HepG2 (cell line): ENCODE measurements at regions not wholly inside any gene's neighbourhood (a gene's known extent, or its start where the extent isn't known, plus 50 kb on each side); places are given as distances from the start of the nearest gene placed in this dataset.

ENCODE experiments used
- ATAC-seq: fragments of 200-7000 bp; cut with Tn5 transposase; 3 replicates; pipeline ENCODE4 v1.9.1; 2020; ENCODE audit warnings: mild to moderate bottlenecking, moderate library complexity
- BruUV-seq: library from RNA; stranded (reverse); fragments of 400-500 nt; replicated peaks from 2 replicates; lab custom pipeline; 2021; lab: Mats Ljungman, UMichigan
- CTCF ChIA-PET: fragments of 300-600 bp; formaldehyde crosslinking; extraction: SDS; loops from one replicate; lab custom pipeline; 2021; ENCODE audit warnings: low total read pairs, inconsistent platforms, low intra/inter-chr PET ratio; lab: Yijun Ruan, JAX
- POLR2A ChIA-PET: fragments of 350-600 bp; sonication (Branson Sonifier 250); formaldehyde crosslinking; loops from one replicate; lab custom pipeline; 2020; ENCODE audit warnings: antibody characterized with exemption, inconsistent platforms; lab: Yijun Ruan, JAX
- DNase-seq: peaks from one replicate; pipeline ENCODE4 v3.0.0-alpha.2; 2015; ENCODE audit warnings: low spot score
- FAIRE-seq: peaks from 3 replicates; lab custom pipeline; 2011; peaks lifted over from hg19 to GRCh38; lab: Jason Lieb, UNC
- H2AFZ ChIP-seq: one replicate; pipeline ENCODE4 v1.6.1; 2011; ENCODE audit warnings: low read length, inconsistent platforms
- H3K27ac ChIP-seq: fragments of 300-600 bp; 3 replicates; pipeline ENCODE4 v1.8.0; 2011; ENCODE audit warnings: mixed run types, mild to moderate bottlenecking, mixed read lengths, low read length, inconsistent platforms; ENCODE audit not compliant: insufficient read depth; ENCODE audit errors: extremely low read length
- H3K27me3 ChIP-seq, 2 experiments: fragments of 200-600 bp in 1 of 2; 2 replicates in 1 of 2; 3 replicates in 1 of 2; pipeline versions ENCODE4 v1.6.0 to v1.8.0; 2011; ENCODE audit warnings: low read length in 2 of 2, mild to moderate bottlenecking in 2 of 2, moderate library complexity in 2 of 2, inconsistent platforms in 1 of 2; ENCODE audit not compliant: insufficient read depth in 2 of 2, control insufficient read depth in 1 of 2
- H3K36me3 ChIP-seq, 2 experiments: fragments of 200-600 bp in 1 of 2; replicated peaks in 1 of 2; 2 replicates in 1 of 2; 3 replicates in 1 of 2; pipeline versions ENCODE4 v1.5.1 to v1.8.0; 2011; ENCODE audit warnings: low read length in 2 of 2, inconsistent platforms in 1 of 2; ENCODE audit not compliant: insufficient read depth in 2 of 2, control insufficient read depth in 1 of 2
- H3K4me1 ChIP-seq: 2 replicates; pipeline ENCODE4 v1.5.1; 2012; ENCODE audit warnings: low read length, inconsistent platforms; ENCODE audit not compliant: insufficient read depth
- H3K4me2 ChIP-seq: 2 replicates; pipeline ENCODE4 v1.6.0; 2011; ENCODE audit warnings: low read depth, low read length, inconsistent platforms
- H3K4me3 ChIP-seq, 3 experiments: fragments of 200-600 bp in 1 of 3; sonication (generic), shearing (Covaris generic) in 1 of 3; replicated peaks in 1 of 3; 2 replicates each; pipeline ENCODE4 v1.5.1; 2011 to 2016; ENCODE audit warnings: low read length in 3 of 3, inconsistent platforms in 2 of 3, low read depth in 2 of 3, mild to moderate bottlenecking in 2 of 3, control low read depth in 1 of 3, mixed read lengths in 1 of 3; ENCODE audit not compliant: insufficient read depth in 1 of 3
- H3K79me2 ChIP-seq: one replicate; pipeline ENCODE4 v1.6.1; 2011; ENCODE audit warnings: low read length, inconsistent platforms; ENCODE audit not compliant: insufficient read depth
- H3K9ac ChIP-seq: 2 replicates; pipeline ENCODE4 v1.6.0; 2011; ENCODE audit warnings: mild to moderate bottlenecking, low read depth, low read length, inconsistent platforms; ENCODE audit not compliant: insufficient read depth
- H3K9me3 ChIP-seq: 2 replicates; pipeline ENCODE4 v1.5.1; 2012; ENCODE audit warnings: mild to moderate bottlenecking, low read length
- H4K20me1 ChIP-seq: 2 replicates; pipeline ENCODE4 v1.6.0; 2011; ENCODE audit warnings: inconsistent platforms, mild to moderate bottlenecking, low read length, moderate library complexity; ENCODE audit not compliant: insufficient read depth
- AGO2 ChIP-seq: fragments of 200-400 bp; formaldehyde crosslinking; optimal IDR thresholded peaks from 2 replicates; pipeline ENCODE3; 2017; ENCODE audit warnings: mild to moderate bottlenecking, low read depth, low read length, moderate library complexity
- MATR3 ChIP-seq: sonication (generic); formaldehyde crosslinking; IDR thresholded peaks from 2 replicates; pipeline ENCODE4 v1.4.0; 2020; ENCODE audit warnings: missing genetic modification reagents
- PRMT3 ChIP-seq: sonication (generic); formaldehyde crosslinking; IDR thresholded peaks from 2 replicates; pipeline ENCODE4 v1.8.1; 2022; ENCODE audit warnings: low read depth, mild to moderate bottlenecking, moderate library complexity, missing genetic modification reagents, borderline replicate concordance
- RNF219 ChIP-seq: sonication (generic); formaldehyde crosslinking; IDR thresholded peaks from 2 replicates; pipeline ENCODE4 v1.5.0; 2020; ENCODE audit warnings: mild to moderate bottlenecking, missing genetic modification reagents
- ZNF17 ChIP-seq: sonication (generic); formaldehyde crosslinking; IDR thresholded peaks from 2 replicates; pipeline ENCODE4 v1.5.0; 2020; ENCODE audit warnings: mild to moderate bottlenecking, missing genetic modification reagents
- ZNF546 ChIP-seq: sonication (generic); formaldehyde crosslinking; conservative IDR thresholded peaks from 2 replicates; pipeline ENCODE4 v1.8.1; 2023; ENCODE audit warnings: mild to moderate bottlenecking, missing genetic modification reagents
- ZNF576 ChIP-seq: sonication (generic); formaldehyde crosslinking; IDR thresholded peaks from 2 replicates; pipeline ENCODE4 v1.4.0; 2020; ENCODE audit warnings: mild to moderate bottlenecking, missing genetic modification reagents
- WGBS: methylation state at CpG from one replicate; pipeline ENCODE4 v1.1.6; 2017; ENCODE audit warnings: low lambda C conversion rate; 5-methylcytosine and 5-hydroxymethylcytosine counted together
- in situ Hi-C: cut with HindIII; loops from 2 replicates; pipeline ENCODE4 v1.10.0; 2017; ENCODE audit warnings: low pct_unique_long_range_greater_than_20kb; ENCODE audit not compliant: extremely low pct_ligation_motif_present
- intact Hi-C: fragments of 100-400 bp; cut with micrococcal nuclease; formaldehyde crosslinking; loops from one replicate; pipeline ENCODE4 v1.10.0; 2022; ENCODE audit not compliant: unreplicated experiment

- TF ChIP-seq ZNF17, result no peak
Measured at GRCh38 chr20:39433466-39433865, 471.3 kb downstream of the DHX35 start (continued).

GRCh38 chr20:39431091-39431880 is 469.1 kb downstream of the DHX35 start:
- Histone ChIP-seq H4K20me1 (no peaks in the 10 kb centered on the region), H3K4me3 (no peak overlapping the region), H3K79me2 (no peaks in the 10 kb centered on the region), H3K27ac (no peak overlapping the region), H3K36me3 (no peaks in the 10 kb centered on the region), H2AFZ (no peak overlapping the region), H3K4me1 (no peaks in the 10 kb centered on the region), H3K9me3 (peaks cover 49% of the 10 kb centered on the region), H3K9ac (no peak overlapping the region), H3K4me2 (no peak overlapping the region), H3K27me3 (no peaks in the 10 kb centered on the region)
- DNase-seq (no peak), ATAC-seq (no peak), FAIRE-seq (no peak)
- TF ChIP-seq MATR3 (CRISPR knock-in tag) (no peak), RNF219 (CRISPR knock-in tag) (no peak), ZNF546 (CRISPR knock-in tag) (no peak), PRMT3 (CRISPR knock-in tag) (no peak), ZNF576 (CRISPR knock-in tag) (no peak), AGO2 (no peak)
- BruUV-seq, result no TSS peak
- POLR2A ChIA-PET, result no interaction called here
- in situ Hi-C loops (no loop called here), intact Hi-C loops (no loop called here)
- WGBS, result 2% methylated on average over 4 of the region's 4 CpGs
- CTCF ChIA-PET, result no interaction called here
